Bronchial epithelial cell (primary cell): ENCODE measurements at regions not wholly inside any gene's neighbourhood (a gene's known extent, or its start where the extent isn't known, plus 50 kb on each side); places are given as distances from the start of the nearest gene placed in this dataset.

Experiments
- DNase-seq: peaks from one replicate; pipeline ENCODE4 v3.0.0-alpha.2; 2010; ENCODE audit warnings: low read depth
- FAIRE-seq: peaks from 2 replicates; lab custom pipeline; 2011; peaks lifted over from hg19 to GRCh38; lab: Jason Lieb, UNC
- H3K27me3 ChIP-seq: 2 replicates; pipeline ENCODE4 v1.5.1; 2011; ENCODE audit warnings: low read length; ENCODE audit not compliant: control insufficient read depth, insufficient read depth
- H3K36me3 ChIP-seq: 2 replicates; pipeline ENCODE4 v1.5.1; 2011; ENCODE audit warnings: low read length; ENCODE audit not compliant: control insufficient read depth, insufficient read depth
- H3K4me3 ChIP-seq: 2 replicates; pipeline ENCODE4 v1.5.1; 2011; ENCODE audit warnings: mild to moderate bottlenecking, low read depth, low read length, control low read depth
- CTCF ChIP-seq: IDR thresholded peaks from 2 replicates; pipeline ENCODE4 v1.5.1; 2011; ENCODE audit warnings: mild to moderate bottlenecking, moderate library complexity, low read length, control low read depth, inconsistent platforms; ENCODE audit not compliant: insufficient read depth, severe bottlenecking

- DNase-seq (no peak), FAIRE-seq (no peak)
- H3K4me3 ChIP-seq = no peak overlapping the region
- TF ChIP-seq CTCF = no peak
- H3K36me3 ChIP-seq = no peaks in the 10 kb centered on the region
- no peaks in the 10 kb centered on the region for H3K27me3 ChIP-seq
These were observed 1943.0 kb downstream of the MRPL39 start for GRCh38 chr21:23664193-23664694.

GRCh38 chr21:23660560-23660959 is 1946.7 kb downstream of the MRPL39 start:
- no peaks in the 10 kb centered on the region for H3K36me3 ChIP-seq
- TF ChIP-seq CTCF = no peak
- FAIRE-seq (no peak), DNase-seq (no peak)
- H3K27me3 ChIP-seq = no peaks in the 10 kb centered on the region
- no peak overlapping the region for H3K4me3 ChIP-seq

GRCh38 chr21:23644768-23645167 is 1962.5 kb downstream of the MRPL39 start:
- H3K36me3 ChIP-seq = no peaks in the 10 kb centered on the region
- FAIRE-seq (no peak), DNase-seq (no peak)
- no peak for TF ChIP-seq CTCF
- H3K4me3 ChIP-seq = no peak overlapping the region
- H3K27me3 ChIP-seq = no peaks in the 10 kb centered on the region

GRCh38 chr21:23639721-23640120 is 1967.6 kb downstream of the MRPL39 start:
- no peak for TF ChIP-seq CTCF
- Histone ChIP-seq H3K4me3 (no peak overlapping the region), H3K36me3 (no peaks in the 10 kb centered on the region), H3K27me3 (no peaks in the 10 kb centered on the region)
- FAIRE-seq (no peak), DNase-seq (peak; percentile 21)

- no peaks in the 10 kb centered on the region for H3K27me3 ChIP-seq
- no peak for DNase-seq
- no peak for FAIRE-seq
- no peak overlapping the region for H3K4me3 ChIP-seq
- TF ChIP-seq CTCF = no peak
- H3K36me3 ChIP-seq = no peaks in the 10 kb centered on the region
These were observed 1969.1 kb downstream of the MRPL39 start for GRCh38 chr21:23638131-23638695.

- Histone ChIP-seq H3K4me3 (no peak overlapping the region), H3K36me3 (no peaks in the 10 kb centered on the region), H3K27me3 (no peaks in the 10 kb centered on the region)
- DNase-seq = no peak
- FAIRE-seq = no peak
- TF ChIP-seq CTCF = no peak
These were observed 1973.8 kb downstream of the MRPL39 start for GRCh38 chr21:23633447-23633940.
